Cardiac muscle cell (in vitro differentiated cells and primary cell): ENCODE measurements at regions not wholly inside any gene's neighbourhood (a gene's known extent, or its start where the extent isn't known, plus 50 kb on each side); places are given as distances from the start of the nearest gene placed in this dataset.

ENCODE experiments used
- DNase-seq, 2 donors: peaks; one replicate each; pipeline versions ENCODE4 v3.0.0 to v3.0.0-alpha.2; 2010 to 2017; ENCODE audit warnings: low read depth in 1 of 2, low spot score in 1 of 2
- H3K27ac ChIP-seq: fragments of 200-600 bp; sonication (generic); 2 replicates; pipeline ENCODE4 v1.5.1; 2016
- H3K27me3 ChIP-seq: fragments of 200-600 bp; sonication (generic); 2 replicates; pipeline ENCODE4 v1.6.0; 2016; ENCODE audit warnings: control low read depth
- H3K36me3 ChIP-seq: fragments of 200-600 bp; sonication (generic); 2 replicates; pipeline ENCODE4 v1.5.1; 2016; ENCODE audit warnings: control low read depth
- H3K4me1 ChIP-seq: fragments of 200-600 bp; sonication (generic); 2 replicates; pipeline ENCODE4 v1.8.1; 2017; ENCODE audit warnings: low read depth, mild to moderate bottlenecking, mixed run types
- H3K4me3 ChIP-seq: fragments of 200-600 bp; sonication (generic); 2 replicates; pipeline ENCODE4 v1.5.1; 2016; ENCODE audit warnings: mild to moderate bottlenecking
- H3K9me3 ChIP-seq: fragments of 200-600 bp; sonication (generic); 2 replicates; pipeline ENCODE4 v1.5.1; 2017; ENCODE audit warnings: low read depth, mild to moderate bottlenecking, control low read depth
- CTCF ChIP-seq: IDR thresholded peaks from 2 replicates; pipeline ENCODE4 v1.5.1; 2012; ENCODE audit warnings: low read depth, mild to moderate bottlenecking, low read length

- no peaks in the 10 kb centered on the region for H3K36me3 ChIP-seq
- no peaks in the 10 kb centered on the region for H3K27me3 ChIP-seq
- no peak for TF ChIP-seq CTCF
- no peak overlapping the region for H3K4me3 ChIP-seq
- DNase-seq = no peak
- no peaks in the 10 kb centered on the region for H3K9me3 ChIP-seq
- H3K27ac ChIP-seq = no peak overlapping the region
- no peaks in the 10 kb centered on the region for H3K4me1 ChIP-seq
These were observed 1146.9 kb downstream of the PDHA2 start for GRCh38 chr4:96986816-96987215.

- no peak for DNase-seq
- H3K4me1 ChIP-seq = no peaks in the 10 kb centered on the region
- no peaks in the 10 kb centered on the region for H3K9me3 ChIP-seq
- no peak overlapping the region for H3K27ac ChIP-seq
- H3K36me3 ChIP-seq = no peaks in the 10 kb centered on the region
- H3K27me3 ChIP-seq = no peaks in the 10 kb centered on the region
- no peak overlapping the region for H3K4me3 ChIP-seq
- no peak for TF ChIP-seq CTCF
These were observed 1151.2 kb downstream of the PDHA2 start for GRCh38 chr4:96991083-96991482.

GRCh38 chr4:96992443-96992842 lies 1150.8 kb downstream of the STPG2 start:
- Histone ChIP-seq H3K27ac (no peak overlapping the region), H3K4me3 (no peak overlapping the region), H3K4me1 (no peaks in the 10 kb centered on the region), H3K9me3 (no peaks in the 10 kb centered on the region), H3K36me3 (no peaks in the 10 kb centered on the region), H3K27me3 (no peaks in the 10 kb centered on the region)
- no peak for TF ChIP-seq CTCF
- no peak for DNase-seq

- H3K4me3 ChIP-seq = no peak overlapping the region
- TF ChIP-seq CTCF = no peak
- H3K36me3 ChIP-seq = no peaks in the 10 kb centered on the region
- H3K4me1 ChIP-seq = no peaks in the 10 kb centered on the region
- no peaks in the 10 kb centered on the region for H3K9me3 ChIP-seq
- no peaks in the 10 kb centered on the region for H3K27me3 ChIP-seq
- no peak overlapping the region for H3K27ac ChIP-seq
- no peak for DNase-seq
These were observed 1149.7 kb downstream of the STPG2 start for GRCh38 chr4:96993560-96993959.

GRCh38 chr4:97003715-97004114 lies 1139.6 kb downstream of the STPG2 start:
- no peaks in the 10 kb centered on the region for H3K27me3 ChIP-seq
- TF ChIP-seq CTCF = no peak
- H3K9me3 ChIP-seq = no peaks in the 10 kb centered on the region
- H3K27ac ChIP-seq = no peak overlapping the region
- no peaks in the 10 kb centered on the region for H3K4me1 ChIP-seq
- H3K4me3 ChIP-seq = no peak overlapping the region
- DNase-seq = no peak
- H3K36me3 ChIP-seq = no peaks in the 10 kb centered on the region

- H3K4me1 ChIP-seq = no peaks in the 10 kb centered on the region
- DNase-seq = no peak
These were observed 1130.0 kb downstream of the STPG2 start for GRCh38 chr4:97013309-97013708.

More at GRCh38 chr4:97013309-97013708, 1130.0 kb downstream of the STPG2 start:
- H3K36me3 ChIP-seq = no peaks in the 10 kb centered on the region
- TF ChIP-seq CTCF = no peak
- no peak overlapping the region for H3K27ac ChIP-seq
- no peak overlapping the region for H3K4me3 ChIP-seq
- H3K27me3 ChIP-seq = no peaks in the 10 kb centered on the region
- no peaks in the 10 kb centered on the region for H3K9me3 ChIP-seq
